GM18507 (cell line): ENCODE measurements at regions not wholly inside any gene's neighbourhood (a gene's known extent, or its start where the extent isn't known, plus 50 kb on each side); places are given as distances from the start of the nearest gene placed in this dataset.

Source experiments
- DNase-seq: peaks from one replicate; pipeline ENCODE4 v3.0.0; 2011; ENCODE audit warnings: low read depth; ENCODE audit not compliant: insufficient read length; ENCODE audit errors: extremely low spot score
- FAIRE-seq: peaks from 2 replicates; lab custom pipeline; 2011; peaks lifted over from hg19 to GRCh38; lab: Jason Lieb, UNC

DNA sequence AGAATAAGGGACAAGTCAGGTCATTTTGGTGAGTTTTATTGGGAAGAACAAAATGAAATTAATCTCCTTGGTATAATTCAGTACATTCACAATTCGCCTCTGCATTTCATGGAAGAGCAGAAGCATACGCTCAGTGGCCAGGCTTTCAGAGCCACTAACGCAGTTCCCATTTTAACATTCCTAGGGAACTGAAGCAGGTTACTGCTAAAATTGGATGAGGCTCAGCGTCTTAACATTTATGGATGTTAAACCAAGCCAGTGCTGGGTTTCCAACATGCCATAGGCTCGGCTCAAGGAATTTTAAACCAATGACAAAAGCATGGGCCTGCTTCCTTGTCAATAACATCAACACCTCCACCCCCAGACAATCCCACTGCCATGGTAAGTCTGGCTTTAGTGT is 172.7 kb upstream of the PRICKLE2 start:
- DNase-seq (no peak), FAIRE-seq (no peak)

DNA sequence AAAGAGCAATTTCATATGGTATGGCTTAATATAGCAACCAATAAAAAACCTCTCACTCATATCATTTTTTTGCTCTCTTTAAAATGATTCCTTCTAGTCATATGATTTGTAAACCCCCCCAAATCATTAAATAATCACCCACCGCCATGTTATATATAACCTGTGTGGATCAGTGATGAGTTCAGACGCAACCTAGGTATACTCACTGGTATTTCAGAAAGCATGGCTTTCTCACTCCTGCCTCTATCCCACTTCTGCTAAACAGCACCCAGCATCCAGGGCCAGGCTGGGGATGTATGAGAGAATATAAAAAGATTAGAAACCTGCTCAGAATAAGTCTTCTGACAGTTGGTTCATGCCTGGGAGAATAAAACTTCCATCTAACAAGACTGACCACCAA is 172.3 kb upstream of the PRICKLE2 start:
- DNase-seq (no peak), FAIRE-seq (no peak)

DNA sequence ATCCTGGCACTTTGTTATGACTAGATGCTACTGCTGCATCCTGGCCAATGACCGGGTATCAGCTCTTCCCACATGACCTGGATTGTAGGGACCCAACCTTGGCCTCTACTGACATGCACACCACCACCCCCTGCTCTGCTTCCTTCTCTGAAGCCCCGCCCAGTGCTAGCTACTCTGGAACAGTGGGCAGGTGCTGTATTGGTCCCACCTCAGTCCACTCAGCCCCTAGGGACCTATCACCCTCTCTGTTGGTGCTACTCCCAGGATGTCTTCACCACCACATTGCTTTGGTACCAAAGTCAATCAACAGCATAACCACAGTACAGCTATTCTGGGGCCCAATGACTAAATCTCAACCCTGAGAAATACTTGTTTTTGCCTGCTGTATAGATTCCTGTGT is 170.2 kb upstream of the PRICKLE2 start:
- no peak for DNase-seq
- FAIRE-seq, result no peak

DNA sequence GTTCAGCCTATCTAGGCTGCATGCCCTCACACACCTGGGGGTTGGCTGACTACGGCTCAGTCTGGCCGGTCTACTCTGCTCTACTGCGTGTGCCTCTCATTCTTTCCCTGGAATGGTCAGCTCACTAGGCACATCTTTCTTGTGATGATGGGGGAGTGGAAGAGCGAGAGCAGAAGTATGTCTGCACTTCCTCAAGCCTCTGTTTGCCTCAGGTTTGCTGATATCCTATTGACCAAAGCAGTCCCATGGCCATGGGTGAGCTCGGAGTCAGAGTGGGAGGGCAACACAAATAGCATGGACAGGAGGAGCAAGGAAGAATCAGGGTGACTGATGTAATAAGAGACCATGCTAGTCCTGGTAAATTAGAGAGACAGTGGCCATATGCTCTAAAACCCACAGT is 167.9 kb upstream of the PRICKLE2 start:
- FAIRE-seq (no peak), DNase-seq (no peak)

DNA sequence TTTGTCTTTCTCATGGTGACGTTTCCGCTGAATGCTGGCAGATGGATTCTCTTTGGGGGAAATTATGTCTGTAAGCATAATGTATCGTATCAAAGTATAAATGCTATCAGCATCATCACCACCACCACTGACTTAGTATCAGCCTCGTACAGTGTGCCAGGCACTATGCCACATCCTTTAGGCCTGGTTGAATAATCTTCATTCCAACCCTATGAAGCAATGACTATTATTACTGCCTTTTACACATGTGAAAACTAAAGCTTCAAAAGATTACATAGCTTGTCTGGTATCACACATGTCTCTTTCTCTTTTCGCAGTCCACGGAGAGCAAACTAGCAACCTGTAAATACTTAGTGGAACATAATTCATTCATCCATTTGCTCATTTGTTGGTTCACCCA is 166.7 kb upstream of the PRICKLE2 start:
- FAIRE-seq (no peak), DNase-seq (no peak)

DNA sequence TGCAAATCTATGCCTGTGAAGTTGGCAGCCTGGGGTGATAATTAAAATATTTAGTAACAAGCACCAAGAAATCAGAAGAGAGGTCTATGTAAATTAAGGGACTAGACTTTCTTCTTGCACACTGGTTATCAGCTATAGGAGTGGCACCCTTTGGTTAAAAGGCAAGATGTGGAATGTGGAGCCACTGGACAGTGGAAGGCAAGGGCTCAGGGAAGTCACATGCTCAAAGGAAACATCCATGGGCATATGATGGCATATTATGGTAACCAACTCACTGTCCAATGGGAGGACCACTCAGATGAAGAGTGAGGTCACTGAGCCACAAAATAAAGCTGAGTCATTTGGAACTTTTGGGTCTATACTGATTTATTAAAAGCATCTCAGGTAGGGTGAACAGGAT is 165.6 kb upstream of the PRICKLE2 start:
- FAIRE-seq, result no peak

DNA sequence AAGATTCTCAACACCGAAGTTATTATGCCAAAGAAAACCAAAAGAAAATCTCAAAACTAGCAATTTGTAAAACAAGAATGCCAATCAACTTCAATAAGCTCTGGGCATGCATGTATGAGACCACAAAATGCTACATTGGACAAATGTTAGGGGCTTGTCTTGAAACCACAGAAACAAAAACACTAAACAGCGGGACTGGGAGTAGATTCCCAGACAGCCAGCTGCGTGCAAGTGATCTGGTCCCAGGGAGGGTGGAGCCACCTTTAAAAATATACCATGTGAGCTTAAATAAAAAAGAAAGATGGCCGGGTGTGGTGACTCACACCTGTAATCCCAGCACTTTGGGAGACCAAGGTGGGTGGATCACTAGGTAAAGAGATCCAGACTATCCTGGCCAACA is 163.6 kb upstream of the PRICKLE2 start:
- no peak for FAIRE-seq
- DNase-seq, result no peak

More for the DNA sequence above, 165.6 kb upstream of the PRICKLE2 start:
- no peak for DNase-seq

DNA sequence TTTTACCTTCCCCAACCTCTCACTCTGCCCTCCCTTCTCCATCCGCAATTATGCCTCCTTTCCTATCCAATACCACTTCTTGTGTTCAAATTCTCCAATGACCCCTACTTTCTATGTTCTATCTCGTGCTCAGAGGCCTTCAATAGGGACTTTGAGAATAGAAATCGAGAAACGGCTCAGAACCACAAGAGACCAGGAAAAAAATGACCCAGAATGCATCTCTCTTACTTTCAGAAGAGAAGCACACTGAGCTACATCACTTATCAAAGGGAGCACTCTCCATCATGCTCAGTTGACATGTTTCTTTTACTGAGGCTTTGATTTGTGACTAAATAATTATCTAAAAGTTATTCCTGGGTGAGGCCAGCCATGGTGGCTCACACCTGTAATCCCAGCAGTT is 162.4 kb upstream of the PRICKLE2 start:
- DNase-seq (no peak), FAIRE-seq (no peak)

DNA sequence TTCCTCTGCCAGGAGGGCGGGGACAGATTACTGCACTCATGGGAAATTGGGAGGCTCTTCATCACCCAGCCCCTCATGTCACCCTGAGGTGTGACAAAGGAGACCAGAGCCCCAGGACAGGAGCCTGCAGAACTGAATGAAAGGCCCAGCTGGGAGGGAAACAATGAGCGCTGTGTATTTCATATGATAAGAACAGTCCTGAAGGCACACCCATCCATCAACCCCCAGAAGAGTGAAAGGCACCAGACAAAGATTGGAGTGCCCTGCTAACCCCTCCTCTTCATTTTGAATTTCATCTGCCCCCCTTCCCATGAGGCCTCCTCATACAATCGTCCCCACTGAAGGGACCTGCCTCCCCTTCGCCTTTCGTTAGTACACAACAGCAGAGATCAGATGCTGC is 160.0 kb upstream of the PRICKLE2 start:
- FAIRE-seq (no peak), DNase-seq (no peak)

DNA sequence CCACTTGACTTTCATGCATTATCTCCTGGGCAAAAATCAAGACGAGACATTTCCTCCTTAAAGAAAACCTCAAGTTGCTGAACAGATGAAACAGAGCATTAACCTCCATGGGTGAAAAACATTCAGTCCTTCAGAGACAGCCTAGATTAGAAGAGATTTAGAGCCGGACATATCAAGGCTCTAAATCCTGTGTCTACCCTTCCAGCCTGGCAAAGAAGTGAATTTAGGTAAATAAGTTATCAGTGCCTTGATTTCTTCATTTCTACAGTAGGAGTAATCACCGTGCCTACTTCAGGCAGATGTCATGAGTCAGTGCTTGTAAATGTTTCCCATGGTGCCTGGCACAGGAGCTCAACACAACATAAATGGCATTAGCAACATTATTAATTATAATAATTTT is 159.3 kb upstream of the PRICKLE2 start:
- DNase-seq (no peak), FAIRE-seq (no peak)

DNA sequence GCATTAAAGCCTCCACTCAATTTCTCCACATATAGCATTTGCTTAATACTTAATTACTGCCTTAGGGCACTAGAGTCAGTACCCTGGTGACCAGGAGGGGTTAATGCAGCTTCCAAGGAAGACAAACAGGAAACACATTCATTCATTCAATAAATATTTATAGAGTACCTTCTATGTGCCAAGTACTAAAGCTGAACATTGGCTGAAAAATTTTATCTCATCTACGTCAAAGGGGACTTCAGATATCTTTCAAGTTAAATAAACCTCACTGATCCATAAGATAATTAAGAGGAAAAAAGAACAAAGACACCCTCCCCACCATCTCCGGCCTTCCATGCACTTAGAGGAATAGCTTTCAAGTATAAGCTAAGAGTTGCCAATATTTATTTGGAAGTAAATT is 156.9 kb upstream of the PRICKLE2 start:
- DNase-seq (no peak), FAIRE-seq (no peak)

DNA sequence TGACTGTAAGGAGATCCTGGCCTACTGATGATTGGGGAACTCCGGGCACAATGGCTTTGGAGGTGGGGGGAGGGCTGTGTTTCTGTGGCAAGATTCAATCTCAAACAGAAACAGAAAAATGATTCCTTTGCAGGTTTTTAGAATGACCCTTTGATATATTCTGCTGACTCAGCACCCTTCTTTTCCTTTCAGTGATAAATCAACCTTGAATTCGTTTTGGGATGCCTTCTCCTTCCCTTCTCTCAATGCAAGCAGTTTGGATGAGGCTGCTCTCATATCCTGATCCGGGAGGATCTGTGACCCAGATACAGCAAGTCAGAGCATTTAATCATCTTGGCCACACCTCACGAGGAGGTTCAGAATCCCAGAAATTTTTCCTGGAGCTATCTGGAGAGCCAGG is 156.1 kb upstream of the PRICKLE2 start:
- FAIRE-seq (no peak), DNase-seq (no peak)

DNA sequence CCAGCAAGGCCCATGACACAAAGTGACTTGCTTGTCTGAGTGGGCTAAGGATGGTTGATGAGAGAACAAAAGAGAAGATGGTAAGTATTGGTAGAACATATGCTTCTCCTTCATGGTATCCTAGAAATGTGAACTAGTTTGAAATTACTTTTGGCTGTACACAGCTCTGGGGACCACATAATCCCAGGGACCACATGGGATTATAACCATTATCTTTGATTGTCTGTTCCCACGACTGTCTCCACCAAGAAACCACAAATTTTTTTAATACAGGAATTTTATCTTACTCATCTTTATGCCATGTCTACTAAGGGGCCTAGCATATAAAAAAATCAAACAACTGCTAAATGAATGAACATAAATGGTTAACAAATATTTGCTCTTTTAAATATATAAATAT is 155.3 kb upstream of the PRICKLE2 start:
- no peak for DNase-seq
- FAIRE-seq, result no peak

DNA sequence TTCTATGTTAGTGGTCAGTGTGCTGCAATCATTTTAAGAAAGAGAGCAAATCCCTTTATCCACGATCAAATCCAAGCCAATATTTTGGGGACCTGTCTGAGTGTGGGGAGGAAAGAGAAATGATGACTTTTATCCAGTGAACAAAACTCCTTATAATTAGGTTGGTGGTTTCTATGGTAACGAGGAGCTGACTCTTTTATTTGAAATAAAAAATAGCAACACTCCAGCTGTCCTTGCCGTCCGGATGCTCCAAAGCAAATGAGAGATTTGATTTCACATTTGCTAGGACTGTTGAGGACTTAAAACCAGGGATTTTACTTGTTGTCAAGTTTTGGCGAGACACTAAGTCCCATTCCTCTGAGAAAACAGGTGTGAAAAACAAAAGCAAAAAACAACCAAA is 154.0 kb upstream of the PRICKLE2 start:
- FAIRE-seq, result no peak

DNA sequence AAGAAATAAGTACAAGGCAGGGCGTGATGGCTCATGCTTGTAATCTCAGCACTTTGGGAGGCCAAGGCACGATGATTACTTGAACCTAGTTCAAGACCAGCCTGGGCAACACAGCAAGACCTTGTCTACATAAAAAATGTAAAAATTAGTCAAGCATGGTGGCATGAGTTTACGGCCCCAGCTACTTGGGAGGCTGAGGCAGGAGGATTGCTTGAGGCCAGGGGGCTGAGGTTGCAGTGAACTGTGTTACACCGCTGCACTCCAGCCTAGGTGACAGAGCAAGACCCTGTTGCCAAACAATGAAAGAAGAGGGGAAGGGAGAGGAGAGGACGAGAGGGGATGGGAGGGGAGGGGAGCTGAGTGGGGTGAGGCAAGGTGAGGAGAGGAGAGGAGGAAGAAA is 152.7 kb upstream of the PRICKLE2 start:
- DNase-seq (no peak), FAIRE-seq (no peak)

More for the DNA sequence above, 154.0 kb upstream of the PRICKLE2 start:
- DNase-seq, result no peak

DNA sequence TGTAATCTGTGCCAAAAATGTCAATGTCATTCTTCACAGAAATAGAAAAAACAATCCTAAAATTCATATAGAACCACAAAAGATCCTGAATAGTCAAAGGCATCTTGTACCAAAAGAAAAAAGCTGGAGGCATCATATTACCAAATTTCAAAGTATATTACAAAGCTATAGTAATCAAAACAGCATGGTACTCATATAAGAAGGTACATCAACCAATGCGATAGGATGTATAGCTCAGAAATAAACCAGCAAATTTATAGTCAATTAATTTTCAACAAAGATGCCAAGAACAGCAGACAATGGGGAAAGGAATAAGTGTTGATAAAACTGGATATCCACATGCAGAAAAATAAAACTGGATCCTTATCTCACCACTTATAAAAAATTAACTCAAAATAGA is 150.5 kb upstream of the PRICKLE2 start:
- no peak for DNase-seq
- no peak for FAIRE-seq

DNA sequence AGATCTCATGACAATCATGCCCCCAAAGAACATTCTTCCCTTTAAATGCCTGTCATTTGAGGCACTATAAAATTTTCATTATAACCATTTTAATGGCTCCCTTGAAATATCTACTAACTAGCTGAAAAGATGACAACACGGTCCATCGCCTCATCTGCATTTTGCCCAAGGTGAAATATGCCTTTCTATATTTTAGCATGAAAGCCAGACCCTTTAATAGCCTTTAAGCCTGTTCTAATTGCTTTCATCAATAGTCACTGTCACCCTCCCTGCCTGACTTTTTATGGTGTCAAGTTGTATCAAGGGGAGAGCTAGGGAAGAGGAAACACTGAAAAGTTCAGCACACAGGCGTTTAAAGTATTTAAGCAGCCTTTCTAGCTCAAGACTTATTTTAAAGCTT is 144.1 kb upstream of the PRICKLE2 start:
- FAIRE-seq (no peak), DNase-seq (no peak)

DNA sequence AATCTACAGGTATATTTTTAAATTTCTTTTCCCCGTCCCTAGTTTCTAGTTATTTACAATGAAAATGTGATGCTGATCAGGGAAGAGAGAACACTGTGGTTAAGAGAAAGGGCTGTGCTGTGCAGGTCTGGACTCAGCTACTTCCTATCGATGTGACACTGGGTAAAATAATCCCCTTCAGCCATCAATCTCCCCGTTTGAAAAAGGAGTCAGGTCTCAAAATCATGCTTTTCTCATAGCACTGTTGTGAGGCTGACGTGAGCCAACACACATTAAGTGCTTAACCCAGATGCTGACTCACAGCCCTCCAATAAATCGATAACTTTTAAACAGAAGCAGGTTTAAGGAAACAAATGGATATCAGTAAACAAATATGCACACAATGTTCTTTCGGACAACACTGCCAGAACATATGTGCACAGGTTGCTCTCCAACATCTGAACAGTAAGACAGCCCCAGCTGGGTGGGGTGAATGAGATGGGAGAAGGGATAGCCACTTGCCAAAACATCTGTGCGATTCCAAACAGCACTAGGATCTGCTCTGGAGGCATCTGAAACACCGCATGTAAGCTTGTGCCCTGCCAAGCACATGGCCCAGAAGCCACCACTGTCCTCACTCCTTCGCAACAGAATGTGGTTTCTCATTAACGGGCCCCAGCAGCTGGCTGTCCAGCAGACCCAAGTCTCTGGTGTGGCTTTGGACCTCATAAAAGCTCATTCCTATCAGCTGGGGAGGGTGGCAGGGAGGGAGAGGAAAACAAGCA is 143.2 kb upstream of the PRICKLE2 start:
- FAIRE-seq (no peak), DNase-seq (no peak)

DNA sequence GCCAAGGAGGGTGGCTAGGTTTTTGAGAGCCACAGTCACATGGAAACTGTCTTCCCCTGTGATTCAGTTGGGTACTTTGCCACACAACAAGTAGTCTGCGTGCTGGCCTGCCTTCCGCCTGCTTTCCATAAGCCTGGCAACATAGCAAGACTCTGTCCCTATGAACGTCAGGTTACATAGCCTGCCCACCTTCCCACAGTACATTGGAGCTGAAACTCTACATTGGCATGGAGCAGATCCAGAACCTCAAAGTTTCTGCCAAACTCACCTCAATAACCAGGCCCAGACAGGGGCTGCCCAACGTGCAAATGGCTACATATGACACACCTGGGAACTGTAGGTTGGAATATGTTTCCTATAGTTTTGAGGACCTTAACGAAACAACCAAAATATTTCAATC is 140.6 kb upstream of the PRICKLE2 start:
- no peak for FAIRE-seq
- no peak for DNase-seq

DNA sequence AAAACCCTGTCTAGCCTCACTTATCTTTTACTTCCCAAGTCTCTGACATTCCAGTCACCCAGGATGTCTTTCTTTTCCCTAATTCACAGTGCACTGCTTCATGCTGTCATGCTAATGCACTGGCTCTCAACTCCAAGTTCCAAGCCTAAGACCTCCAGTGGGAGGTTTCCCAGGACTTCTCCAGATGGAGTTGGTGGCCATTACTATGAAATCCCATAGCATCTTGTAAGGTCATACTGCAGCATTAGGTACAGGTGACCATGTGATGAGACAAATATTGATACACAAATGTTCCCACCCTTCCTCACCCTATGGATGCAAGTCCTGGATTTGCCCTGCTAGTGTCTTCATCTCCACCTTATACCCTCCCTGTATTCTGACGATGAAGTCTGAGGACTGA is 138.6 kb upstream of the PRICKLE2 start:
- DNase-seq (no peak), FAIRE-seq (no peak)

DNA sequence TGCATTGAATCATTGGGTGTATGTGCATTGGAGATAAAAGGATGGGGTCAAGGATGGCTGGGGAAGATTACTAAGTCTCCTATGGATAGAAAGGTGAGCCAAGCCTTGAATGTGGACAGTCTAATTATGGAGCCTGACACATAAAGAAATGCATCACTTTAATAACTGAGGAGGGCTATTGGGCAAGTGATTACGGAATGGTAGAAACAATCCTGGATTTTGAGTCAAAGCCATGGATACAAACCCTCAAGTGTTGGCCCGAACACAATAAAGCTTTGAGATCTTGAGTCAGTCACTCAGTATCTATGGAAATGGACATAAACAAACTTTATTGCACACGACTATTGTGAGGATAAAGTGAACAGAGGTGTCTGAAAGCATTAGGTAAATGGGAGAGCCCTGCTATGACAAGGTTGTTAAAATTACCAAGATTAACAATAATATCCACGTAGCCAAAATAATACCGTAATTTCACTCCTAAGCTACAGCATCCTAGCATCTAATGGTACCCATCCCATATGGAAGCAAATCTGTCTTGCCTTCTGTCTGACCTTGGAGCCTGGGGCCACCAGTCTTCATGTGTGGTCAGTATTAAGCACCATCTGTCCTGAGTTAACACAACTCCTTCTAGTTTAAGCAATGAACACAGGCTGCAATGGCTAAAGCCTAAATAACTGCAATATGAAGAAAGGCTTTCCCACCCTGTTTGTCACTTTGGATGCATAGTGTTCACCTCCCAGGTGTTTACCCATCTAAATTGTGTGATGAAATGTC is 136.9 kb upstream of the PRICKLE2 start:
- FAIRE-seq (no peak), DNase-seq (no peak)
